Nephron progenitor cell (in vitro differentiated cells): ENCODE measurements at regions not wholly inside any gene's neighbourhood (a gene's known extent, or its start where the extent isn't known, plus 50 kb on each side); places are given as distances from the start of the nearest gene placed in this dataset.
"Not testable (repeated sequence)": the region's sequence is repeated elsewhere in the genome, so short reads cannot be mapped to it uniquely, and the experiment has no call there.

Source experiments
- DNase-seq: peaks from one replicate; pipeline ENCODE4 v3.0.0; 2021
- H3K27ac Mint-ChIP-seq: 2 replicates; pipeline ENCODE4 v1.8.0; 2021; ENCODE audit warnings: mild to moderate bottlenecking, moderate library complexity, mixed read lengths
- H3K27me3 Mint-ChIP-seq: 2 replicates; pipeline ENCODE4 v1.8.0; 2021; ENCODE audit warnings: mild to moderate bottlenecking, low read depth, mixed read lengths; ENCODE audit not compliant: poor library complexity
- H3K36me3 Mint-ChIP-seq: 2 replicates; pipeline ENCODE4 v1.8.0; 2021; ENCODE audit warnings: low read depth, mixed read lengths
- H3K4me1 Mint-ChIP-seq: 2 replicates; pipeline ENCODE4 v1.8.0; 2021; ENCODE audit warnings: mixed read lengths
- H3K4me3 Mint-ChIP-seq: 2 replicates; pipeline ENCODE4 v1.8.0; 2021; ENCODE audit warnings: mild to moderate bottlenecking, moderate library complexity, mixed read lengths
- H3K9me3 Mint-ChIP-seq: 2 replicates; pipeline ENCODE4 v1.8.0; 2021; ENCODE audit warnings: mild to moderate bottlenecking, moderate library complexity, mixed read lengths
- CTCF ChIP-seq: fragments of 200-600 bp; sonication (generic); IDR thresholded peaks from 2 replicates; pipeline ENCODE4 v1.5.0; 2021; ENCODE audit warnings: antibody characterized with exemption

DNA sequence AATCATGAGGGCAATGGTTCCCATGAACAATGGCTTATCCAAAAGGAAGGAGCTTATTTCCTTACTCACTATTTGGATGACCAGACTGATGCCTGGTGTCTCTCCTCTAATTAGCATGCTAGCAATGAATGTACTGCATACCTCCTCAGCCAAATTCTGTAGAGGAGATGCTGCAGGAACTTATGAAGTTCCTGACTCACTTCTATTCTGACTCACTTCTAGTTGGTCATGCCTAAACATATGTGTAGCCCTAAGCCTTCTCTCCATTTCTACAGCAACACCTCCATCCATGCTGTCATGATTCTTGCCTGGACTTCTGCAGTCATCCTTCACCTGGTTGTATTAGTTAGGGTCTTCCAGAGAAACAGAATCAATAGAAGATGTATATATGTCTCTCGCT is 59.9 kb upstream of the MRPS9 start:
- DNase-seq = no peak
- Mint-ChIP-seq H3K4me3 (no peak overlapping the region), H3K4me1 (no peaks in the 10 kb centered on the region), H3K27me3 (peaks cover 9% of the 10 kb centered on the region), H3K9me3 (peaks cover 8% of the 10 kb centered on the region), H3K36me3 (no peaks in the 10 kb centered on the region), H3K27ac (no peak overlapping the region)
- no peak for TF ChIP-seq CTCF

DNA sequence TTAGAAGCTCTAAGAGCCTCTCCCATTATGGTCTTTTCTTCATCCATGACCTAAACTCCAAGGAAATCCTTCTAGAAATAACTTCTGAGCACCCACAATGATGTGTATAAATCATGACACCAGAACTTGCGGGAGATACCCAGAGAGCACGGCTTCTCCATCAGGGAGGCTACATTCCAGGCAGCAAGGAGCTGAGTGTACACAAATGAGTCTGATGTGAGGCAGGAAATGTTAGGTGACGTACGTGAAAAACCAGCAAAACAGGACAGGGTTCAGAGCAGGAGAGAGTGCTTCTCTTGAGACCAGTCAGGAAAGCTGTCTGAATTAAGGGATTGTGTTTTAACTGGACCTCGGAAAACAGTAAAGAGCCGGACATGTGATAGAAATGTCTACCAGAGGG is 58.1 kb upstream of the MRPS9 start:
- H3K4me3 Mint-ChIP-seq = not testable (repeated sequence)

GRCh38 chr2:104982111-104982510 is 55.8 kb upstream of the MRPS9 start:
- H3K4me1 Mint-ChIP-seq = no peaks in the 10 kb centered on the region
- no peak for DNase-seq
- no peak overlapping the region for H3K27ac Mint-ChIP-seq
- TF ChIP-seq CTCF = no peak
- H3K9me3 Mint-ChIP-seq = peaks cover 13% of the 10 kb centered on the region
- no peak overlapping the region for H3K4me3 Mint-ChIP-seq
- H3K27me3 Mint-ChIP-seq = peaks cover 11% of the 10 kb centered on the region
- H3K36me3 Mint-ChIP-seq = no peaks in the 10 kb centered on the region

More for the DNA sequence above, 58.1 kb upstream of the MRPS9 start:
- not testable (repeated sequence) for H3K27ac Mint-ChIP-seq, DNase-seq, H3K36me3 Mint-ChIP-seq, H3K4me1 Mint-ChIP-seq
- Mint-ChIP-seq H3K9me3 (peaks cover 12% of the 10 kb centered on the region), H3K27me3 (peaks cover 11% of the 10 kb centered on the region)
